DMS79 treated with DMSO at 0.1 percent for 48 hours (cell line): ENCODE measurements at regions not wholly inside any gene's neighbourhood (a gene's known extent, or its start where the extent isn't known, plus 50 kb on each side); places are given as distances from the start of the nearest gene placed in this dataset.
"Not testable (repeated sequence)": the region's sequence is repeated elsewhere in the genome, so short reads cannot be mapped to it uniquely, and the experiment has no call there.

ENCODE experiments used
- DNase-seq: peaks from one replicate; lab custom pipeline; 2025; lab: John Stamatoyannopoulos, UW

DNA sequence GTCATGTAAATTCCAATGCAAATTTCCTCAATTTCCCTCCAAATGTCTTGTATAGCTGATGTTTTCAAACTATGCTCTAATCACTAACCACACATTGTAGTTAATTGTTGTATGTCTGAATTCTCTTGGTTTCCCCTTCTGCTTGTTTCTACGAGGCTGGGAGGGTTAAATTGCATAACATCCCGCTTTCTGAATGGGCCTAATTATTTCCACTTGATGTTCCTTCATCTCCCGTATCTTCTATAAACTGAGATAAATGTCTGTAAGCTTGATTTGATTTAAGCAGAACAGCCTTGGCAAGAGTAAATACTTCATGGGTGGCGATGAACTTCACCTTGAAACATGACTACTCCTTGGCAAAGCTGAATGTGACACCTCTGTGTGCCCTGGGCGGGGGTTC is 72.2 kb downstream of the SERINC2 start:
- peak; percentile 21 for DNase-seq

GRCh38 chr1:31487143-31487542 is 74.1 kb downstream of the SERINC2 start:
- DNase-seq, result peak; percentile 9

DNA sequence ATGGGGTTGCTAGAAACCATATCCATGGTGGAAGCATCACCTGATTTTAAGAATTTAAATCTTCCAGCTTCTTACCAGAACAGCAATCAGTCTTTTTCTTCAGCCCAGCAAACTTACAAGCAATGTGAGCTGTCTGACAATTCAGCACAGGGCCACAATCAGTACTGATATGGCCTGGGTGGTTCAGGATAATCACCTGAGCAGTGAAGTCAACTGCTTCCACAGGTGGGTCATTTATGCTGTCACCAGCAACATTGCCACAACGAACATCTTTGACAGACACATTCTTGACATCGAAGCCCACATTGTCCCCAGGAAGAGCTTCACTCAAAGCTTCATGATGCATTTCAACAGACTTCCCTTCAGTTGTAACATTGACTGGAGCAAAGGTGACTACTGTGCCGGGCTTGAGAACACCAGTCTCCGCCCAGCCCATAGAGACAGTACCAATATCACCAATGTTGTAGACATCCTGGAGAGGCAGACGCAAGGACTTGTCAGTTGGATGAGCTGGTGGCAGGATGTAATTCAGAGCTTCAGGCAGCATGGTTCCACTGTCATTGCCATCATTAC is 74.8 kb downstream of the SERINC2 start:
- DNase-seq, result no peak

GRCh38 chr1:31488528-31488927 is 75.5 kb downstream of the SERINC2 start:
- no peak for DNase-seq

GRCh38 chr1:31489575-31489974 is 76.6 kb downstream of the SERINC2 start:
- DNase-seq, result not testable (repeated sequence)

DNA sequence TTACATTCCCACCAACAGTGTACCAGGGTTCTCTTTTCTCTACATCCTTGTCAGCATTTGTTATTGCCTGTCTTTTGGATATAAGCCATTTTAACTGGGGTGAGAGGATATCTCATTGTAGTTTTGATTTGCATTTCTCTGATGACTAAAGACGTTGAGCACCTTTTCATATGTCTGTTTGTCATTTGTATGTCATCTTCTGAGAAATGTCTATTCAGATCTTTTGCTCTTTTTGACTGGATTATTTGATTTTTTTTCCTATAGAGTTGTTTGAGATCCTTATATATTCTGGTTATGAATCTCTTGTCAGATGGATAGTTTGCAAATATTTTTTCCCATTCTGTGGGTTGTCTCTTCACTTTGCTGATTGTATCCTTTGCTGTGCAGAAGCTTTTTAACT is 77.6 kb downstream of the SERINC2 start:
- not testable (repeated sequence) for DNase-seq

DNA sequence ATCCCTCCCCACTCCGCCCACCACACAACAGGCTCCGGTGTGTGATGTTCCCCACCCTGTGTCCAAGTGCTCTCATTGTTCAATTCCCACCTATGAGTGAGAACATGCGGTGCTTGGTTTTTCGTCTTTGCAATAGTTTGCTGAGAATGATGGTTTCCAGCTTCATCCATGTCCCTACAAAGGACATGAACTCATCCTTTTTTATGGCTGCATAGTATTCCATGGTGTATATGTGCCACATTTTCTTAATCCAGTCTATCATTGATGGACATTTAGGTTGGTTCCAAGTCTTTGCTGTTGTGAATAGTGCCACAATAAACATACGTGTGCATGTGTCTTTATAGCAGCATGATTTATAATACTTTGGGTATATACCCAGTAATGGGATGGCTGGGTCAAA is 81.0 kb upstream of the TINAGL1 start:
- not testable (repeated sequence) for DNase-seq

GRCh38 chr1:31495770-31496169 is 80.5 kb upstream of the TINAGL1 start:
- not testable (repeated sequence) for DNase-seq

GRCh38 chr1:31497601-31498000 is 78.7 kb upstream of the TINAGL1 start:
- no peak for DNase-seq

- no peak for DNase-seq
Observed at GRCh38 chr1:31498376-31499040, 77.8 kb upstream of the TINAGL1 start.

GRCh38 chr1:31501505-31501904 is 74.8 kb upstream of the TINAGL1 start:
- DNase-seq, result no peak

GRCh38 chr1:31502253-31502652 is 74.1 kb upstream of the TINAGL1 start:
- DNase-seq, result no peak

GRCh38 chr1:31502926-31503511 is 73.3 kb upstream of the TINAGL1 start:
- no peak for DNase-seq

DNA sequence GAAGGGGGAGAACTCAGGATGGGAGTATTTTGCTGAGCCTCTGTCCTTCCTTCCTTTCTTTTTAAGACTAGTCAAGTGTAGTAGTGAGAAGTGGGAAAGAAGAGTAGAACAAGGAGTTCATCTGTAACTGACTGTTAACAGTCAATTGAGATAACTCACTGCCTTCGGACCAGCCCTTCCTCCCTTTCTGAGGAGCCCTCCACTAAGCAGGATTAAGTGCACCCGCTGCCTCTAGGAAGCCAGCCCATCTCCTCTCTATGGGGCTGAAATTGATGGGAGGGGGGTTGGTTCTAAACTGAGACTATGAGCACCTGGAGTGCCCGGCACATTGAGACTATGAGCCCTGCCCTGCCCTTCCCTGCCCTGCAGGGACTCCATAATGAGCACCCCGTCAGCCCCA is 72.7 kb upstream of the TINAGL1 start:
- DNase-seq, result no peak

DNA sequence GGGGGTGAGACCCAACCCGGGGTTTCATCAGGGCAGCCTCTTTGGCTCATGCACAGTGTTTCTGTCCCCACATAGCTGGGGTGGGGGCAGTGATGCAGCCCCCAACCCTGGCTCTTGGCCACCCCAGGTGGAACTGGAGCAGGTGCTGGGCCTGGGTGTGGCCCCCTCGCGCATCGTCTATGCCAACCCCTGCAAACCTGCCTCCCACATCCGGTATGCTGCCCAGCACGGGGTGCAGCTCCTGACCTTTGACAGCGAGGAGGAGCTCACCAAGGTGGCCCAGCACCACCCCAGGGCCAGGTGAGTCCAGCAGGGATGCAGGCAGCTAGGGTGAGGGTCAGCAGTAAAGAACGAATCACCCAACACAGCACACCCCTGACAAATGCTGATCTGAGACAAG is 72.3 kb upstream of the TINAGL1 start:
- DNase-seq, result no peak

- no peak for DNase-seq
Observed at GRCh38 chr1:31505911-31506497, 70.3 kb upstream of the TINAGL1 start.

- no peak for DNase-seq
Observed at GRCh38 chr1:31507221-31507620, 69.1 kb upstream of the TINAGL1 start.

DNA sequence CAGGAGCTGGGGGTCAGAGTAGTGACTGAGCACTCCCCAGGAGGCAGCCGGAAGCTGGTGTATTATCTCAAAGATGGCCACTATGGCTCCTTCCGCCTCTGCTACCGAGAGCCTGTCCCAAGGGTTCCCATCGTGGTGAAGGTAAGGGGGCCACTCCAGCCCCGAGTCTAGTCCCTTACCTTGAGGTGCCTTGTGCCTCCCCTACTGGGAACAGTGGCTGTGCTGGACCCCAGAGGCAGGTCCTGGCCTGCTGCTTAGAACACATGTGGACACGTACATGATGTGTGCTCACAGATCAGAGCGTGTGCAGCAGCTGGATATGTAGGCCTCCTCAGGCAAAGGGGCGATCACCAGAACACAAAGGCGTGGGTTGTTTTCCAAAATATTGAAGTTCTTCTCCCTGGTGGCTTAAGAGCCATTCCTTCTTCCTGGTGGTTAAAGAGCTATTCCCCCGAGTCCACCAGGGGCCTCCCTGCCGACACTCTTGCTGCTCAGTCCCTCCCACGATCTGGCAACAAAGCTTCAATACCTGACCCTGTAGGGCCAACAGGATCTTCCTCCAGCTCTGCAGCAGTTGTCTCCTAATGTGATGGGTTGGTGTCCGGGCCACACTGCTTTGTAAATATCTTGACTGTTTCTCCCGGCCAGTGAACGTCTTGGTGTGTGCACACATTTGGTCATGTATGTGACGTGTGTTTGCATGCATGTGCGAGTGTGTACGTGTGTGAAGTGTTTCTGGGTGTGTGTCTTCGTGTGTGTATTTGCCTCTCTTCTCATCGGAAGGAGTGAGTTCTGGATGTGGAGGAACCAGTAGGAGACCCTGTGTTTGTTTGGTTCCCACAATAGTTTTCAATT is 68.4 kb upstream of the TINAGL1 start:
- DNase-seq, result no peak

- no peak for DNase-seq
Observed at GRCh38 chr1:31509124-31510072, 66.9 kb upstream of the TINAGL1 start.

GRCh38 chr1:31510304-31510703 is 66.0 kb upstream of the TINAGL1 start:
- DNase-seq, result no peak
